ENCODE measurements at regions not wholly inside any gene's neighbourhood (a gene's known extent, or its start where the extent isn't known, plus 50 kb on each side); places are given as distances from the start of the nearest gene placed in this dataset.

DNA sequence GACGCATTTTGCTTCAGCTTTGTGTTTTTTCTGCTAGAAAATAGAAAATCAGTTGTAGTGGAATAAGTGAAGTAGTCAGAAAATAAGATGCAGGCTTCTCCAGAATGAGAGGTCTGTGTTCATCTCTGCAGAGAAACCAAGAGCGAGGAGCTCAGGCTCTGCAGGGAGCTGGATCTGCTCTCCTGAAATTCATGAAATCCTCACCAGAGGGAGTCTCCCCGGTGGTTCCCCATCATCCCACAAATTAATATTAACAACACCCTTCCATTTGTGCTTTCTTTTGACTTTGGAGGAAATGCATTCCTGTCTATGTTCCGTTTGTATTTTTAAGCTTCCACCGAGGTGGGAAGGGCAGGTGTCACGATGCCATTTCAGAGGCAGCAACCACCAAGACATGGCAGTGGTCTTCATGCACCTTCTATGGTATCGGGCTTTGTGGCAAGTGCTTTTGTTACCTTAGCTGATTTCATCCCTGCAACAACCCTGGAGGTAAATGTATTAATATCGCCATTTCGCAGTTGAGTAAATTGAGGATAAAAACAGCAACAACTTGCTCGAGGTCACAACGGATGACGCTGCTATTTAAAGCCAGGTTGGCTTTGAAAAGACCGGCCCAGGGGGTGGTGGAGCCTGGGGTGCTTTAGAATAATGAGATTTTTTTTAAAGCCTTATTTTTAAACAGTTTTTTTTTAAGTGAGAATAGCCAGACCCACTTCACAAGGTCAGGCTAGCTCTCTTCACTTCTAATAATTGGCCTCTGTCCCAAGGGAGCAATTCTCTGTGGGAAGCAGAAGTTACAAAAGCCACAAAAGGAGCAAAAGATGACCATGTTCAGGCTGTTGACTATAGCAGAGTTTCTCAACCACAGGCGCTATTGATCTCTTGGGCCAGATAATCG, 367.6 kb upstream of the ERCC4 start:
- TF ChIP-seq, protein P1, sequence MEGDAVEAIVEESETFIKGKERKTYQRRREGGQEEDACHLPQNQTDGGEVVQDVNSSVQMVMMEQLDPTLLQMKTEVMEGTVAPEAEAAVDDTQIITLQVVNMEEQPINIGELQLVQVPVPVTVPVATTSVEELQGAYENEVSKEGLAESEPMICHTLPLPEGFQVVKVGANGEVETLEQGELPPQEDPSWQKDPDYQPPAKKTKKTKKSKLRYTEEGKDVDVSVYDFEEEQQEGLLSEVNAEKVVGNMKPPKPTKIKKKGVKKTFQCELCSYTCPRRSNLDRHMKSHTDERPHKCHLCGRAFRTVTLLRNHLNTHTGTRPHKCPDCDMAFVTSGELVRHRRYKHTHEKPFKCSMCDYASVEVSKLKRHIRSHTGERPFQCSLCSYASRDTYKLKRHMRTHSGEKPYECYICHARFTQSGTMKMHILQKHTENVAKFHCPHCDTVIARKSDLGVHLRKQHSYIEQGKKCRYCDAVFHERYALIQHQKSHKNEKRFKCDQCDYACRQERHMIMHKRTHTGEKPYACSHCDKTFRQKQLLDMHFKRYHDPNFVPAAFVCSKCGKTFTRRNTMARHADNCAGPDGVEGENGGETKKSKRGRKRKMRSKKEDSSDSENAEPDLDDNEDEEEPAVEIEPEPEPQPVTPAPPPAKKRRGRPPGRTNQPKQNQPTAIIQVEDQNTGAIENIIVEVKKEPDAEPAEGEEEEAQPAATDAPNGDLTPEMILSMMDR (IDR thresholded peaks at IDR 0.05) = no peak
- no peak for TF ChIP-seq POLR2A (IDR thresholded peaks at IDR 0.05)
